ENCODE measurements at regions not wholly inside any gene's neighbourhood (a gene's known extent, or its start where the extent isn't known, plus 50 kb on each side); places are given as distances from the start of the nearest gene placed in this dataset.

DNA sequence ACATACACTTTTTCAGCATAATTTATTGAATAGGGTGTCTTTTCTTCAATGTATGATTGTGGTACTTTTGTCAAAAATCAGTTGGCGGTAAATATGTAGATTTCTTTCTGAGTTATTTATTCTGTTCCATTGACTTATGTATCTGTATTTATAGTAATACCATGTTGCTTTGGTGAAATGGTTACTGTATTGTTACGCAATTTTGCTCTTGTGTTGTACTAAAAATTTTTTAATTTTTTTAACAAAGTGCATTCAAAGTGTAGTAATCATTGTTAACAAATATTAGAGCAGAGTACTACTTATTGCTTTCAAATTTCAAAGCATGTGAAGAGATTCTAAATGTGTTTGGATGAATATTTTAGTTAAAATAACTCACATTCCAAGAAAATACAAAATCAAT lies 915.4 kb downstream of the PCDH19 start:
- TF ChIP-seq CTCF (conservative IDR thresholded peaks at IDR 0.05; ENCODE audit: low read depth, low read length) (no peak), EZH2phosphoT487 (IDR thresholded peaks at IDR 0.05; ENCODE audit: borderline replicate concordance, low read length) (no peak)
